B cell (primary cell): ENCODE measurements at regions not wholly inside any gene's neighbourhood (a gene's known extent, or its start where the extent isn't known, plus 50 kb on each side); places are given as distances from the start of the nearest gene placed in this dataset.

Experiments used
- ATAC-seq: fragments of 200-7000 bp; cut with Tn5 transposase; one replicate; pipeline ENCODE4 v1.10.0; 2021; ENCODE audit warnings: low read depth, mild to moderate bottlenecking, moderate number of reproducible peaks, moderate library complexity
- CTCF ChIA-PET: fragments of 350-600 bp; sonication (Branson Sonifier 250); formaldehyde crosslinking; loops from one replicate; lab custom pipeline; 2021; ENCODE audit warnings: antibody characterized with exemption, inconsistent platforms; lab: Charles Lee
- POLR2A ChIA-PET: fragments of 350-600 bp; sonication (Branson Sonifier 250); formaldehyde crosslinking; loops from one replicate; lab custom pipeline; 2021; ENCODE audit warnings: antibody characterized with exemption; lab: Charles Lee
- DNase-seq: peaks from one replicate; pipeline ENCODE4 v3.0.0; 2013
- H2AFZ ChIP-seq: 2 replicates; pipeline ENCODE4 v1.6.1; 2012; ENCODE audit warnings: mild to moderate bottlenecking, low read depth, low read length; ENCODE audit not compliant: insufficient read depth, poor library complexity, severe bottlenecking
- H3K27ac ChIP-seq, 2 donors: 1 replicate in 1 of 2; 2 replicates in 1 of 2; pipeline ENCODE4 v1.5.1; 2012 to 2013; ENCODE audit warnings: low read length in 2 of 2, mild to moderate bottlenecking in 2 of 2, moderate library complexity in 1 of 2
- H3K27me3 ChIP-seq, 4 experiments: fragments of 200-600 bp in 1 of 4; sonication (generic) in 1 of 4; replicated peaks in 1 of 4; 1 replicate in 2 of 4; 2 replicates in 2 of 4; pipeline versions ENCODE4 v1.6.1 to v1.7.0; 2013 to 2016; ENCODE audit warnings: low read length in 3 of 4, mild to moderate bottlenecking in 2 of 4, mixed read lengths in 1 of 4, moderate library complexity in 1 of 4; ENCODE audit not compliant: insufficient read depth in 4 of 4, control insufficient read depth in 3 of 4; ENCODE audit errors: control extremely low read depth in 1 of 4
- H3K36me3 ChIP-seq, 2 experiments: replicated peaks in 1 of 2; 1 replicate in 1 of 2; 2 replicates in 1 of 2; pipeline versions ENCODE4 v1.6.1 to v1.7.1; 2013; ENCODE audit warnings: low read length in 1 of 2; ENCODE audit not compliant: insufficient read depth in 2 of 2, control insufficient read depth in 1 of 2; ENCODE audit errors: control extremely low read depth in 1 of 2, extremely low read depth in 1 of 2
- H3K4me1 ChIP-seq, 2 donors: fragments of 200-600 bp in 1 of 2; sonication (generic) in 1 of 2; 1 replicate in 1 of 2; 2 replicates in 1 of 2; pipeline versions ENCODE4 v1.5.1 to v1.6.1; 2013 to 2017; ENCODE audit warnings: low read length in 2 of 2; ENCODE audit not compliant: control insufficient read depth in 2 of 2, insufficient read depth in 2 of 2
- H3K4me2 ChIP-seq: replicated peaks from 2 replicates; pipeline ENCODE3; 2012; ENCODE audit warnings: mild to moderate bottlenecking, low read depth, low read length; ENCODE audit not compliant: poor library complexity, severe bottlenecking
- H3K4me3 ChIP-seq, 5 experiments: fragments of 200-600 bp in 1 of 5; sonication (generic) in 1 of 5; 1 replicate in 3 of 5; 2 replicates in 2 of 5; pipeline versions ENCODE4 v1.5.1 to v1.7.0; 2011 to 2016; ENCODE audit warnings: low read length in 4 of 5, mild to moderate bottlenecking in 4 of 5, low read depth in 2 of 5, control low read depth in 1 of 5, moderate library complexity in 1 of 5; ENCODE audit not compliant: insufficient read depth in 1 of 5; ENCODE audit errors: control extremely low read depth in 1 of 5, extremely low read depth in 1 of 5
- H3K79me2 ChIP-seq: fragments of 200-600 bp; sonication (generic); one replicate; pipeline ENCODE4 v1.6.0; 2016; ENCODE audit warnings: low read length; ENCODE audit not compliant: control insufficient read depth, insufficient read depth
- H3K9ac ChIP-seq: fragments of 200-600 bp; sonication (generic); 2 replicates; pipeline ENCODE4 v1.6.1; 2017; ENCODE audit warnings: mild to moderate bottlenecking, low read length, moderate library complexity
- H3K9me3 ChIP-seq, 3 donors: one replicate each; pipeline versions ENCODE4 v1.6.1 to v1.7.1; 2013; ENCODE audit warnings: low read length in 2 of 3; ENCODE audit not compliant: control insufficient read depth in 2 of 3, insufficient read depth in 1 of 3; ENCODE audit errors: control extremely low read depth in 1 of 3
- H4K20me1 ChIP-seq: 2 replicates; pipeline ENCODE4 v1.6.0; 2012; ENCODE audit warnings: mild to moderate bottlenecking, low read length; ENCODE audit not compliant: insufficient read depth, control insufficient read depth, poor library complexity, severe bottlenecking
- H3K27ac Mint-ChIP-seq: one replicate; pipeline ENCODE4 v1.8.0; 2021; ENCODE audit warnings: mixed read lengths
- H3K27me3 Mint-ChIP-seq: one replicate; pipeline ENCODE4 v1.8.0; 2021; ENCODE audit warnings: mixed read lengths
- H3K4me1 Mint-ChIP-seq: one replicate; pipeline ENCODE4 v1.8.0; 2021; ENCODE audit warnings: mixed read lengths
- H3K4me3 Mint-ChIP-seq: one replicate; pipeline ENCODE4 v1.8.0; 2021; ENCODE audit warnings: mixed read lengths
- H3K9me3 Mint-ChIP-seq: one replicate; pipeline ENCODE4 v1.8.0; 2022; ENCODE audit warnings: mixed read lengths; ENCODE audit not compliant: insufficient read depth
- CTCF ChIP-seq: fragments of 200-600 bp; IDR thresholded peaks from one replicate; pipeline ENCODE4 v1.8.0; 2022; ENCODE audit warnings: antibody characterized with exemption, mild to moderate bottlenecking
- EZH2 ChIP-seq: IDR thresholded peaks from 2 replicates; pipeline ENCODE4 v1.6.1; 2012; ENCODE audit warnings: borderline replicate concordance, low read depth, mild to moderate bottlenecking, moderate library complexity, low read length; ENCODE audit not compliant: insufficient read depth, poor library complexity, severe bottlenecking
- WGBS: methylation state at CpG from one replicate; pipeline ENCODE4 v1.1.5; 2013; ENCODE audit warnings: missing lambda C conversion rate; ENCODE audit not compliant: insufficient coverage; 5-methylcytosine and 5-hydroxymethylcytosine counted together
- intact Hi-C: fragments of 100-400 bp; cut with micrococcal nuclease; formaldehyde crosslinking; loops from one replicate; pipeline ENCODE4 v1.10.0; 2022

- DNase-seq (no peak), ATAC-seq (no peak)
- Histone ChIP-seq H3K4me2 (no peak overlapping the region), H3K27ac (no peak overlapping the region), H4K20me1 (no peaks in the 10 kb centered on the region), H3K79me2 (no peaks in the 10 kb centered on the region), H3K9me3 (no peaks in the 10 kb centered on the region), H3K9ac (no peak overlapping the region), H2AFZ (no peak overlapping the region), H3K27me3 (no peaks in the 10 kb centered on the region), H3K4me1 (no peaks in the 10 kb centered on the region), H3K36me3 (no peaks in the 10 kb centered on the region), H3K4me3 (no peak overlapping the region)
- Mint-ChIP-seq H3K27me3 (peaks cover 3% of the 10 kb centered on the region), H3K9me3 (no peaks in the 10 kb centered on the region), H3K4me3 (no peak overlapping the region), H3K4me1 (no peaks in the 10 kb centered on the region), H3K27ac (no peak overlapping the region)
- intact Hi-C loops, result no loop called here
- POLR2A ChIA-PET, result no interaction called here
- no peak for TF ChIP-seq CTCF
- 57% methylated on average over 1 of the region's 2 CpGs for whole genome bisulfite sequencing
- CTCF ChIA-PET, result no interaction called here
Measured at GRCh38 chr3:5585085-5585484, 397.6 kb downstream of the EDEM1 start.

- H3K9me3 Mint-ChIP-seq, result peaks cover 4% of the 10 kb centered on the region
- no peaks in the 10 kb centered on the region for H4K20me1 ChIP-seq
- TF ChIP-seq EZH2 (no peak), CTCF (no peak)
- H3K79me2 ChIP-seq, result no peaks in the 10 kb centered on the region
- no peak overlapping the region for H3K4me2 ChIP-seq
- H3K27ac Mint-ChIP-seq, result no peak overlapping the region
- no peak overlapping the region for H3K27ac ChIP-seq
- H3K27me3 Mint-ChIP-seq, result no peaks in the 10 kb centered on the region
- no peaks in the 10 kb centered on the region for H3K36me3 ChIP-seq
- H3K9me3 ChIP-seq, result peaks cover 0 to 3% (median 0%) of the 10 kb centered on the region in 3 donors
- H3K9ac ChIP-seq, result no peak overlapping the region
- H2AFZ ChIP-seq, result no peak overlapping the region
- intact Hi-C loops, result no loop called here
- ATAC-seq, result no peak
- CTCF ChIA-PET, result no interaction called here
- no peak overlapping the region for H3K4me3 ChIP-seq
- DNase-seq, result no peak
- WGBS, result no CpG with 5 or more reads among the region's 1 CpG
- no peaks in the 10 kb centered on the region for H3K4me1 Mint-ChIP-seq
- no peaks in the 10 kb centered on the region for H3K27me3 ChIP-seq
- H3K4me1 ChIP-seq, result no peaks in the 10 kb centered on the region
- H3K4me3 Mint-ChIP-seq, result no peak overlapping the region
- POLR2A ChIA-PET, result no interaction called here
Measured at GRCh38 chr3:5606884-5607472, 419.5 kb downstream of the EDEM1 start.
